Inflammatory macrophage (primary cell): ENCODE measurements at regions not wholly inside any gene's neighbourhood (a gene's known extent, or its start where the extent isn't known, plus 50 kb on each side); places are given as distances from the start of the nearest gene placed in this dataset.

Source experiments
- DNase-seq, 2 donors: peaks; one replicate each; pipeline ENCODE4 v3.0.0-alpha.2; 2020 to 2022

DNA sequence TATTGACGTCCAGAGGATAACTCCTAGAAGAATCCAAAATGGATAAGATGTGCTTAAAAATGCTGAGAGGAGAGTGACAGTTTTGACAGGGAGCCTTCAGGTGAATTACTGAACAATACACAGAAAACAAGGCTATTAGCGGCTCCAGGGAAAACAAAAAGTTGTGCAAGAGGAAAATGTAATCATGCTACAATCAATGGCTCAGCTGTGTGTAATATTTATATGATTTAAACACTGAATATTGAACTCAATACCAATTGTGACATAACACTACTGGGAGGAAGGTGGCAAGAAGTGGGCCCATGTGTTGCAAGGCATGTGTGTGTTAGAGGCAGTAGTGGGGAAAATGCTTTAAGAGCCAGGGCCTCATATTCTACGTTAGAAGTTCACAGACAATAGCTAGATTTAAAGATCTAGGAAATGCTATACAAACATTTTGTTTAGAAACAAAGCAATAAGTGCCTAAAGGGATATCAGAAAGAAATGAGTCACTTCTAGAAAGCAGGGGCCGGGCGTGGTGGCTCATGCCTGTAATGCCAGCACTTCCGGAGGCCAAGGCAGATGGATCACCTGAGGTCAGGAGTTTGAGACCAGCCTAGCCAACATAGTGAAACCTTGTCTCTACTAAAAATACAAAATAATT lies 253.2 kb upstream of the IRX5 start:
- no peak for DNase-seq

GRCh38 chr16:54673313-54673712 lies 257.4 kb upstream of the IRX5 start:
- no peak for DNase-seq

GRCh38 chr16:54672500-54672899 lies 258.2 kb upstream of the IRX5 start:
- DNase-seq: no peak

DNA sequence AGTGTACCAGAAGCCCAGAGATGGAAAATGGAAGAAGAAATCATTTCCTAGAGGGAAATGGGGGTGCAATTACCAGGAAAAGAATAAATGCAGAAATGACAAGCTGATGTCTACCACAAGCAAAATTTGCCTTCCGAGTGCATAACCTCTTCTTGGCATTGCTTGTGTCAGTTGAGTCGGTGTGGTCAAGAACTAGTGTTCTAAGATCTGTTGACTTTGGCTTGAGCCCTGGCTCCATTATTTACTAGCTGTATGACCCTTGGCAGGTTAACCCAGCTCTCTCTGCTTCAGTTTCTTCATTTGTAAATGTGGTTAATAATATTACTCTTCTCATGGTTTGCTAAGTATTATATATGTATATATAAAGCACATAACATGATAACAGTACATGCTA lies 273.0 kb upstream of the IRX5 start:
- DNase-seq: no peak

DNA sequence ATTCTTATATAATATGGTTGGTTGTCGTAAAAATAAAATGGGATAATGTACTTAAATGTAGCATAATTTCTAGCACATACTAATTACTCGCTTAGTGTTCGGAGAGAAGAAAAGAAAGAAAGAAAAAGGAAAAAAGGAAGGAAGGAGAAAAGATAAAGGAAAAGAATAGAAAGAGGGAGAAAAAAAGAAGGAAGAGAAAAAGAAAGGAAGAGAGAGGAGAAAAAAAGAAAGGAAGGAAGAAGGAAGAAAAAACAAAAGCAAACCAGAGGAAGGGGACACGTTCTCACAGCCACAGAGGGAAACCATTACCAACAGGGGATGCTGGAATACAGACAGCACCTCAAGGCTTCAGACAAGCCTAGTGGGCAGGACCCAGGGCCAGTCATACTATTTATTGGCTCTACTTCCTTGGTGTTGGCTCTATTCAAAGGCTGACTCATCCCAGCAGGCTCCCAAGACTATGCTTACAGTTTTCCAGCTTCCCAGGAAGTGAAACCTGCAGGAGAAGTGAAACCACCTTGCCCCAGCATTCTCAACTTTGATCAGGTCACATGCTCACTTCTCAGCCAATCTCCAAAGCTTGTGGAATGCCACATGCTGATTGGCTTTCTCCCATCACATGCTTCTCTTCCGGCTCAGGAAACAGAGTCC lies 273.5 kb upstream of the IRX5 start:
- no peak for DNase-seq

DNA sequence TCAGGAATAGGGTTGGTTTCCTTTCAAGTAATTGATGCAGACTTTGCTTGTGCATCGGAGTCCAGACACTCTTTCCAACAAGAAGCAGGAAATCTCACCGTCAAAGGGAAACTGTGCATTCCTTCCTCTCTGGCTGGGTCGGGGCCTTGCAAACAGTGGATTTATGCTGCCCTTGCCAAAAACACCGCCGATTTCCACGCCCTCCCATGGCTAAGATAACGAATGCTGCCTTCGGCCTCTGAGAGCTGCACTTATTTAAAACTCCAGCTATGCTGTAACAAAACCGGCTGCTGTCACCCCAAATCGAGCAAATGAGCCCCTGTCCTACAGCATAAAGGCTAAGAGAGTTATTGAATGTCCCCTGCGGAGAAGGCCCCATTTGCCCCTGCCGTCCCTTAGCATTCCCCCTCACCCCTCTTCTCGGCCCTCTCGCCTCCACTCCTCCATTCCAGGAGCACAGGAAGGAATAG lies 275.5 kb upstream of the IRX5 start:
- no peak for DNase-seq

DNA sequence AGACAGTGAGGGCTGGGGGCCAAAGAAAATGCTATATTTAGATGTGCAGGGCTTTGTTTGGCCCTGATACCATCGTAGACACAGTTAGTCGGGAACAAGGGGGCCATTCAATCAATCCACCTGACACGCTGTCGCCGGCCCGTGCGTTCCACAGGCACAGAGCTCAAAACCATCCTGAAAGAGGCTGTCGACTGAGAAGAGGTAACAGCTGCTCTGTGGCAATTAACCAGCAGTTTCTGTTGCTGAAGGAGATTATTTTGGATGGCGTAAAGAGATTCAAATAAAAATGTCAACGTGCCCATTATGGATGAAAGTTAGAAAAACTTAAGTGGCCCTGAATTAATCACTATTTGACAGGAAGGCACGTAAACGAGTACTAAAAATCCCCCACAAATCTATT lies 276.2 kb upstream of the IRX5 start:
- DNase-seq: no peak

GRCh38 chr16:54652201-54652770 lies 278.4 kb upstream of the IRX5 start:
- DNase-seq: no peak

DNA sequence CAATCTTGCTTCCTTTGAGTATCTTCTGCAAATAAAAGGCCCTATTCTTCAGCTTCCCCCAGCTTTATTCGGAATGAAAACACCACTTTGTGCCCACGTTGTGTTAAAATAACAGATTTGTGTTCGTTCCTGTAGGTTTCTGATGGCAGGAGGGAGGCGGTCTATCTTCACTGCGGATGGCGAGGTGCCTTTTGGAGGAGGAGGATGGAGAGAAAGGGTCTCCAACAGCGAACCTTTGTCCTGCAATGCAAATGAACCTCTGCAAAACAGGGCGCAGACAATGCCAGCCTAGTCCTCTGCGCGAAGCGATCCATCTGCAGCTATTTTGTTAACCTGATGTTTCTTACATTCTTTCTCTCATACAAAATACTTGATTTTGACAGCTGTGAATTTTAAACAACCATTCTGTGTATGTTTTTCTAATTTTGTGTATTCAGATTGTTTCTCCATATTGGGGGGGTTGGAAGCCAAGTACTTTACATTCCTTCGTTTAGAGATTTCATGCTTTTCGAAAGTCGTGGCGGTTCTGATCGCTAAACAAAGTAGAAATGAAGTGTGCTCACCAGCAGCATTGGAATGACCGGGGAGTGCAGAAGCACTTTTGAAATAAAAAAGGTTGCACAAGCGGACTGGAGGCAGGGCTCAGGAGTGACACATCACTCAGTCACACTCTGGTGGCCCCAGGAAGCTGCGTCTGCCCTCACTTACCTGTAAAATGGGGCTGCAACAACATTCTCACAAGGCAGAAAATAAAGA lies 279.0 kb upstream of the IRX5 start:
- DNase-seq: no peak

DNA sequence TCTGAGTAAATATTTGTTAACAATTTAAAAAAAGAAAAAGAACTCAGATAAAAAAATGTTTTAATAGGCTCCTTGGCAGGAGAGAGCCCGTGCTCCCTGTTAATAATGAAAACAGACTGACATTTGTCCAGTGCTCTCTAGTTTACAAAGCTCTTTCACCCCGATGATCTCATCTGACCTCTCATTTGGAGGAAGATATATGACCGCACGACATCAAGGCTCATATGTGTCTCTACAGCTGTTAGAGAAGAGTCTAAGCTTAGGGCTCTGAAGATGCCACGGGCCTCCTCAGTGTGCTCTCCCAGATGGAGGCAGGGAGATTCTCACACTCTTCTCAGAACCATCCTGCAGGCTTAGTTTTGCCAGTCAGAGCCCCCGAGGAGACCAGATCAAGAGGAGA lies 280.8 kb upstream of the IRX5 start:
- DNase-seq: no peak

- DNase-seq: no peak
Measured at GRCh38 chr16:54648575-54648974, 282.1 kb upstream of the IRX5 start.

DNA sequence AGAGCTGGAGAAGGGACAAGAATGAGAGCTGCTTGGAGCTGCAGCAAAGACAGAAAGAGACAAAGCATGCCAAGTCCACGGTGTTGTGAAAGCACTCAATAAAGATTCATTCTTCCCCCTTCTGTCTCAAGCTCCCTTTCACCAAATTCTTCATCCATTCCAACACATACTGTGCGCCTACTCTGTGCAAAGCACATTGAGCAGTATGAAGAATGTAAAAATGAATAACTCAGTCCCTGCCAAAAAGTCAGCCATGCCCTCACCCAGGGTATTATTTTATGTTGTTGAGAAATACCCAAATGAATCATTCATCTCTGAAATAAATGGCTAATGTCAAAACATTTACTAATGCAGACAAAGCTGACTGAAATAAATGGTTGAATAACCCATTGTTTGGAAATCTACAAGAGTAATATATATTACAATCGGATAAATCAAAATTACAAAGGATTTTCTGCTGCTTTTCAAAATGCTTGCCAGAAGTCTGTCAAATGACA lies 282.9 kb upstream of the IRX5 start:
- DNase-seq: no peak

DNA sequence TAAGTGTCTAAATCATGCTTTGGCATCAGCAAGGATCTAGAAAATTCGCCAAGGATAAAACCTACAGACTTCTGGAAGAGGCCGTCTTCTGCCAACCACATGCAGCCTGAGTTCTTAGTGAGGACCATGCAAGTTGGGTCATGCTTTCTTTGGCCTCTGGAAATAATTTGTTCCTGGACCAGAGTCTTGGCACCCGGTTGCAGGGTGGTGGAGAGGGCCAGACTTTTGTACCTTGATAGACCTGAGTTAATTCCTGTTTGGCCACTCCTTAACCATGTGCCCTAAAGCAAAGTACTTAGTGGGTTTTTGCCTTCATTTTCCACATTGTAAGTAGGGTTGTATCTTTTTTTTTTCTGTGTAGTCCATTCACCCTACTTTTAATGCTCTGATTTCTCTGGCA lies 283.4 kb upstream of the IRX5 start:
- no peak for DNase-seq

DNA sequence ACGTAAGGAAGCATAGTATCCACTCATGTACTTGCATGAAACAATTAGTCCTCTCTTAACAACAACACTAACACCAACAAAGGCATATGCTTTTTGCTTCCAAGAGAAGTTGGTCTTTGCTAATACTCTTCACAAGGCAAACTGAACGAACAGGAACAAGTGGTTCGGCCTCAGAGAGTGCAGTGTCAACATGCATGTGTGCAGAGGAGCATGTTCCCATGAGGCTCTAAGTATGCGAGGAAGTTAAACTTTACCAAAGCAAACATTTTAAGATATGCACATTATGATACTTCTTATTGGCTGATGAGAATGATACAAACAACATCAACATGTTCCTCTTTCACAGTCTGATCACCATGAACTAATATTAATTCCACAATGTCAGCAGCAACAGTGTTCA lies 285.3 kb upstream of the IRX5 start:
- DNase-seq: no peak

- no peak for DNase-seq
Measured at GRCh38 chr16:54636221-54636793, 294.4 kb upstream of the IRX5 start.

DNA sequence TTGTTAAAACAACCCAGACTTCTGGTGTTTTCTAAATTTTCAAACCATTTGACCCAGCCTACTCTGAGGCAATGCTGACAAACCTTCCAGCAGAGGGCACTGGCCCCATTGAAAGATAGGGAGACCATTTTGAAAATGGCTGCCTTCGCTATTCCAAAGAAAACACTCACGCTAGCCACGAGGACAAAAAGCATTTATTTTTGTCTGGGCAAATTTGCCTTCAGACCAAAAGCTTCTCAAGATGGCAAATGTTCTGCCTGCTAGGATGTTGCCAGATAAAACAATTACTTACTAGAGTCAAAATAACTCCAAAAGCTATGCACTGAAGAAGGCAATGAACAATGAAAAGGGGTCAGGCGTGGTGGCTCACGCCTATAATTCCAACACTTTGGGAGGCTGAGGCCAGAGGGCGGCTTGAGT lies 296.7 kb upstream of the IRX5 start:
- no peak for DNase-seq

DNA sequence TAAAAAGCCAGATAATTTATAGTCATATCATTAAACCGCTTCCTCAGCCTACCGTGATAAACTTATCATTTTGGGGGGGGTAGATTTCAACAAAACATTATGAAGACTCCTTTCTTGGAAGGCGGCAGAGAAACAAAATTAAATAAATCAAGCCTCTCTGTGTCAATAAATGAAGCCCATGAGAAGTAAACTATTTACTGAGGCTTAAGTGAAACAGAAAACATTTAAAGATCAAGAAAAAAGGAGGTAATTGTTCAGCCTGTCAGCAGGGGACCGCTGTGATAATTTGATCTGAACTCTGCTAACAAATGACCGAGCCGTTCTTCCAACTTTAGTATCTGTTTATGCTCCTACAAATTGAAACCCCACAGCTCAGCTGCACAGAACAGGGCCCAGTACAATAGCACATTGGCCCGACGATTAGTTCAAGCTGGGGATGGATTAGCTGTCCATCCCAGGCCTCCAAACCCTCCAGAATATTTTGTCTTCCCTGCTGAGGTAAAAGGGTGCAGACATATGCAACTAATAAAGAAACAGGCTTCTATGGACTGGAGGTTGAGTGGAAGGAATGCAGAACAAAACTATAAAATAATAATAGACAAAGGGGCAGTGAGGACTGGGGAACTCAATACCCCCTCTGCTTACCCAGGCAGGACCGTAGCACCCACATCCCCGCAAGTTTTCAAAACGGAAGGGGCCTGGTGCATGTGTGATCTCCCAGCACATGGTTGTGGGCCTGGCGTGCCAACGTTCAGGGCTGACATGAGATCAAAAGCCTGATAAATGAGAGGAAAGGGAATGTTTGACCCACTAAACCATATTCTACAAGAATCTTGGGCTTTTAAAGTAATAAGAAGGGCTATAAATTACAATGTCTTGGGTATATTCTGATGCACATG lies 298.1 kb upstream of the IRX5 start:
- no peak for DNase-seq

DNA sequence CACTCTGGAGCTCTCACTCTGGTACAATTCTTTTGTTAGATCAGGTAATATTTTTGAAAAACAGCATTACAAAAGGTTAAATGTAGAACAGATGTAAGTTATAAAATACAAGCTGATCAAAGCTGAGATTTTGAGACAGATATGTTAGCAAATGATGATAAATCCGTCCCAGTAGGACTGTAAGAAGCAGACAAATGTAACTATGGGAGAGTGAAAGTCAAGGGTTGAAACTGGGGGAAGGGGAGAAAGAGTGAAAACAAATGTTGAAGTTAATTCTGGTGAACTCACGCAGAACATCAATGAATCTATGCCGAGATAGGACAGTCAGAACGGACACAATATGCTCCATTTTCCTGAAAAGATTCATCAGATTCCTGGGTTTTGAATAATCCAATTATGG lies 298.9 kb upstream of the IRX5 start:
- DNase-seq: no peak

GRCh38 chr16:54630284-54630967 lies 300.2 kb upstream of the IRX5 start:
- DNase-seq: no peak

- no peak for DNase-seq
Measured at GRCh38 chr16:54628796-54629625, 301.7 kb upstream of the IRX5 start.
